K562 (cell line): ENCODE measurements at regions not wholly inside any gene's neighbourhood (a gene's known extent, or its start where the extent isn't known, plus 50 kb on each side); places are given as distances from the start of the nearest gene placed in this dataset.

Experiments used
- ATAC-seq: fragments of 200-7000 bp; cut with Tn5 transposase; 3 replicates; pipeline ENCODE4 v1.9.1; 2020; ENCODE audit warnings: moderate library complexity
- BruUV-seq: library from RNA; stranded (reverse); fragments of 400-500 nt; replicated peaks from 2 replicates; lab custom pipeline; 2021; lab: Mats Ljungman, UMichigan
- CTCF ChIA-PET: fragments of 300-600 bp; formaldehyde crosslinking; extraction: SDS; loops from one replicate; lab custom pipeline; 2021; ENCODE audit warnings: low intra/inter-chr PET ratio; lab: Yijun Ruan, JAX
- POLR2A ChIA-PET: fragments of 300-600, 350-650 bp; sonication (Branson Sonifier 250); formaldehyde crosslinking; extraction: SDS; loops from one replicate; lab custom pipeline; 2021; ENCODE audit warnings: antibody characterized with exemption, inconsistent platforms; lab: Yijun Ruan, JAX
- DNase-seq, 4 experiments: peaks; one replicate each; pipeline versions ENCODE4 v3.0.0 to v3.0.0-alpha.2; 2011 to 2018; ENCODE audit warnings: low spot score in 3 of 4, mixed read lengths in 3 of 4; ENCODE audit errors: extremely low read depth in 1 of 4
- FAIRE-seq: peaks from 2 replicates; lab custom pipeline; 2011; peaks lifted over from hg19 to GRCh38; lab: Jason Lieb, UNC
- H2AFZ ChIP-seq: 2 replicates; pipeline ENCODE4 v1.6.0; 2011; ENCODE audit warnings: low read depth, low read length, control low read depth, inconsistent platforms
- H3K27ac ChIP-seq: fragments of 200-600 bp; 3 replicates; pipeline ENCODE4 v1.8.0; 2011; ENCODE audit warnings: low read depth, mild to moderate bottlenecking, control low read depth, inconsistent platforms, low read length, moderate library complexity, mixed read lengths; ENCODE audit errors: extremely low read depth
- H3K27me3 ChIP-seq, 2 experiments: fragments of 300-600 bp in 1 of 2; 2 replicates in 1 of 2; 3 replicates in 1 of 2; pipeline versions ENCODE4 v1.6.0 to v1.8.0; 2011; ENCODE audit warnings: inconsistent platforms in 2 of 2, low read length in 2 of 2, mild to moderate bottlenecking in 1 of 2, mixed read lengths in 1 of 2, moderate library complexity in 1 of 2; ENCODE audit not compliant: control insufficient read depth in 2 of 2, insufficient read depth in 2 of 2
- H3K36me3 ChIP-seq: fragments of 300-600 bp; 3 replicates; pipeline ENCODE4 v1.8.0; 2011; ENCODE audit warnings: mild to moderate bottlenecking, low read length, inconsistent platforms; ENCODE audit not compliant: control insufficient read depth, insufficient read depth
- H3K4me1 ChIP-seq, 2 experiments: fragments of 200-600 bp in 1 of 2; replicated peaks in 1 of 2; 2 replicates in 1 of 2; 3 replicates in 1 of 2; pipeline versions ENCODE4 v1.5.1 to v1.8.0; 2011; ENCODE audit warnings: inconsistent platforms in 2 of 2, low read length in 2 of 2, mild to moderate bottlenecking in 1 of 2, mixed read lengths in 1 of 2, moderate library complexity in 1 of 2; ENCODE audit not compliant: control insufficient read depth in 2 of 2, insufficient read depth in 2 of 2
- H3K4me2 ChIP-seq: 2 replicates; pipeline ENCODE4 v1.6.1; 2011; ENCODE audit warnings: low read length, control low read depth, inconsistent platforms, mixed read lengths; ENCODE audit not compliant: insufficient read depth
- H3K4me3 ChIP-seq: fragments of 200-600 bp; sonication (generic), shearing (Covaris generic); 2 replicates; pipeline ENCODE4 v1.5.1; 2016; ENCODE audit warnings: control low read depth, inconsistent platforms
- H3K79me2 ChIP-seq: fragments of 200-600 bp; 3 replicates; pipeline ENCODE4 v1.8.0; 2011; ENCODE audit warnings: low read length, inconsistent platforms; ENCODE audit not compliant: control insufficient read depth, insufficient read depth
- H3K9ac ChIP-seq, 2 experiments: 2 replicates each; pipeline versions ENCODE4 v1.6.0 to v1.6.1; 2011; ENCODE audit warnings: low read depth in 2 of 2, low read length in 2 of 2, control low read depth in 1 of 2, inconsistent platforms in 1 of 2, mild to moderate bottlenecking in 1 of 2, mixed read lengths in 1 of 2; ENCODE audit not compliant: insufficient read depth in 1 of 2
- H3K9me1 ChIP-seq: one replicate; pipeline ENCODE4 v1.6.0; 2011; ENCODE audit warnings: inconsistent platforms, mild to moderate bottlenecking, low read length, moderate library complexity; ENCODE audit not compliant: control insufficient read depth, insufficient read depth
- H3K9me3 ChIP-seq: replicated peaks from 2 replicates; pipeline ENCODE4 v1.5.1; 2011; ENCODE audit warnings: low read depth, low read length, inconsistent platforms; ENCODE audit not compliant: control insufficient read depth, insufficient read depth
- H4K20me1 ChIP-seq: replicated peaks from 2 replicates; pipeline ENCODE4 v1.6.1; 2011; ENCODE audit warnings: low read length, inconsistent platforms, mixed read lengths; ENCODE audit not compliant: control insufficient read depth, insufficient read depth
- CC2D1A ChIP-seq: fragments of 450-650 bp; IDR thresholded peaks from 2 replicates; pipeline ENCODE4 v1.6.1; 2017; ENCODE audit warnings: mild to moderate bottlenecking
- DEAF1 ChIP-seq: fragments of 450-650 bp; formaldehyde crosslinking; IDR thresholded peaks from 2 replicates; pipeline ENCODE4 v1.4.0; 2020; ENCODE audit warnings: mild to moderate bottlenecking, moderate library complexity
- ELF1 ChIP-seq: fragments of 200-800 bp; sonication (Bioruptor generic); IDR thresholded peaks from 2 replicates; pipeline ENCODE4 v1.6.1; 2016; ENCODE audit warnings: missing genetic modification characterization, missing compliant biosample characterization
- FOXK2 ChIP-seq, 2 experiments: fragments of 450-650 bp; IDR thresholded peaks in 1 of 2; conservative IDR thresholded peaks in 1 of 2; 2 replicates each; pipeline ENCODE4 v1.6.1; 2016; ENCODE audit warnings: low read depth in 2 of 2, mild to moderate bottlenecking in 1 of 2
- IRF2 ChIP-seq: sonication (generic); formaldehyde crosslinking; IDR thresholded peaks from 2 replicates; pipeline ENCODE4 v1.8.1; 2022; ENCODE audit warnings: mild to moderate bottlenecking, missing genetic modification reagents
- PHB ChIP-seq: fragments of 250-450 bp; sonication (Bioruptor Pico); IDR thresholded peaks from 2 replicates; pipeline ENCODE4 v1.5.0; 2021
- RAD21 ChIP-seq, 2 experiments: fragments of 250-450 bp in 1 of 2; fragments of 450-650 bp in 1 of 2; sonication (Bioruptor Pico) in 1 of 2; formaldehyde crosslinking in 1 of 2; IDR thresholded peaks in 1 of 2; conservative IDR thresholded peaks in 1 of 2; 2 replicates each; pipeline versions ENCODE4 v1.4.0 to v1.8.0; 2020 to 2022; ENCODE audit warnings: mild to moderate bottlenecking in 2 of 2, moderate library complexity in 1 of 2
- RBM17 ChIP-seq: fragments of 200-400 bp; formaldehyde crosslinking; IDR thresholded peaks from 2 replicates; pipeline ENCODE4 v1.6.1; 2017; ENCODE audit warnings: low read depth, mild to moderate bottlenecking, low read length, borderline replicate concordance
- STAT5A ChIP-seq: IDR thresholded peaks from 2 replicates; pipeline ENCODE4 v1.6.1; 2012; ENCODE audit warnings: low read length, inconsistent platforms, borderline replicate concordance
- ZBTB34 ChIP-seq: fragments of 250-450 bp; sonication (Bioruptor Pico); IDR thresholded peaks from 2 replicates; pipeline ENCODE4 v1.8.0; 2021; ENCODE audit warnings: mild to moderate bottlenecking, moderate library complexity
- ZBTB8A ChIP-seq: fragments of 450-650 bp; IDR thresholded peaks from 2 replicates; pipeline ENCODE4 v1.6.1; 2018; ENCODE audit warnings: mild to moderate bottlenecking, moderate library complexity; ENCODE audit not compliant: partially characterized antibody
- ZNF408 ChIP-seq: fragments of 250-450 bp; sonication (Bioruptor Pico); IDR thresholded peaks from 2 replicates; pipeline ENCODE4 v1.4.0; 2020; ENCODE audit warnings: low read depth, mild to moderate bottlenecking, moderate library complexity
- WGBS: fragments of 100-300 bp; shearing (Covaris generic); methylation state at CpG from one replicate; pipeline ENCODE4 v1.1.6; 2016; ENCODE audit warnings: low coverage, mixed read lengths; ENCODE audit not compliant: insufficient coverage; ENCODE audit errors: missing lambda C conversion rate; 5-methylcytosine and 5-hydroxymethylcytosine counted together
- in situ Hi-C: fragments of 300-500 bp; cut with MboI; formaldehyde crosslinking; loops from 4 replicates; pipeline ENCODE4 v1.15.0; 2018; ENCODE audit warnings: inconsistent platforms, mixed read lengths
- intact Hi-C: fragments of 100-400 bp; cut with micrococcal nuclease; formaldehyde crosslinking; loops from 2 replicates; pipeline ENCODE4 v1.14.2; 2022
- TF ChIP-seq, protein P1 (sequence below): sonication (generic); formaldehyde crosslinking; IDR thresholded peaks from 2 replicates; pipeline ENCODE4 v1.5.0; 2020; ENCODE audit warnings: missing genetic modification reagents
- TF ChIP-seq, protein P2 (sequence below), 3 experiments: IDR thresholded peaks in 2 of 3; conservative IDR thresholded peaks in 1 of 3; 2 replicates each; pipeline ENCODE4 v1.5.1; 2011 to 2012; ENCODE audit warnings: low read length in 3 of 3, mild to moderate bottlenecking in 3 of 3, control low read depth in 2 of 3, improper control_type of control experiment in 1 of 3, inconsistent platforms in 1 of 3, low read depth in 1 of 3, mixed read lengths in 1 of 3, moderate library complexity in 1 of 3; ENCODE audit not compliant: insufficient read depth in 2 of 3
- TF ChIP-seq, protein P3 (sequence below): fragments of 200-800 bp; sonication (Bioruptor generic); IDR thresholded peaks from 2 replicates; pipeline ENCODE4 v1.6.1; 2017; ENCODE audit warnings: missing genetic modification characterization, missing compliant biosample characterization

DNA sequence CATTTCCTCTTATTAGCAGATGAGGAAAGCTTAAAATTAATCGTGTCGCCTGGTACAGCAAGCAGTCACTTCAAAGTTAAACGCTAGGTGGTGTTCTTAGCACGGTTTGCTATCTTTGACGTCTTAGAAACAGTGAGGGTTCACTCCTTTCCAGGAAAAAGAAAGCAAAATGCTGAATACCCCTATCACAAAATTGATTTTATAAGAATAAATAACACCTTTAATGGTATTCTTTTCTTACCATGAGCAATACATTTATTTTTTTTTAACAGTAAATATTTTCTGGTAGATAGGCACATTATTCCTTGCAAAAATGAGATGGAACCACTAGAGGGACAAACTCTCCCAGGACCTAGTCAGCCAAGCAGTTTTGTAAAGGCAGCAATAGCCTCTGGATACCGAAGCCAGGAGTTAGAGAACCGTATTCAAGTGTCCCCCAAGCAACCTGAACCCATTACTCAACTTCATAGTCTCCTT, 153.9 kb downstream of the KDR start:
- no peaks in the 10 kb centered on the region for H3K36me3 ChIP-seq
- ChIA-PET POLR2A (no interaction called here), CTCF (interaction anchor here (0.7 to 2.7 kb wide), 8 partner anchors 213 to 1829 kb away, joined by 3 to 22 read pairs (median 4); no protein-coding TSS in a partner anchor)
- no peaks in the 10 kb centered on the region for H3K79me2 ChIP-seq
- peak; percentile 37 to 51 (median 47) for DNase-seq
- H3K4me1 ChIP-seq = no peaks in the 10 kb centered on the region
- H3K27me3 ChIP-seq = no peaks in the 10 kb centered on the region
- H3K9me3 ChIP-seq = no peaks in the 10 kb centered on the region
- no peaks in the 10 kb centered on the region for H3K9me1 ChIP-seq
- ATAC-seq = peak; percentile 91
- H3K4me2 ChIP-seq = no peak overlapping the region
- FAIRE-seq = peak; percentile 86
- H3K9ac ChIP-seq = no peak overlapping the region
- WGBS = 0% methylated on average over 7 of the region's 7 CpGs
- no peak overlapping the region for H3K27ac ChIP-seq
- peak overlapping the region; percentile 0; the same call in 1 of the 2 replicates for H2AFZ ChIP-seq
- intact Hi-C loops (loop anchor here (1.0 to 5.0 kb wide), 2 partner anchors 350 to 766 kb away; no protein-coding TSS in a partner anchor), in situ Hi-C loops (no loop called here)
- H3K4me3 ChIP-seq = no peak overlapping the region
- no TSS peak for BruUV-seq
- no peaks in the 10 kb centered on the region for H4K20me1 ChIP-seq
- TF ChIP-seq ELF1 (tag) (no peak), STAT5A (no peak), RBM17 (no peak), FOXK2 (conservative IDR thresholded peaks at IDR 0.05 in 1 of 2, IDR thresholded peaks at IDR 0.05 in 1 of 2; ENCODE audit: low read depth in 2 of 2) (no peak), RAD21 (CRISPR knock-in tag; conservative IDR thresholded peaks at IDR 0.05 in 1 of 2, IDR thresholded peaks at IDR 0.05 in 1 of 2) (peak; percentile 73 to 76), CC2D1A (0 out of 2 replicates have a peak, but pooled peaks have one; percentile 25), ZBTB34 (CRISPR knock-in tag) (no peak), ZNF408 (no peak), PHB (CRISPR knock-in tag) (no peak), DEAF1 (CRISPR knock-in tag) (peak; percentile 66), ZBTB8A (no peak), IRF2 (CRISPR knock-in tag) (no peak)
- TF ChIP-seq, protein P1, sequence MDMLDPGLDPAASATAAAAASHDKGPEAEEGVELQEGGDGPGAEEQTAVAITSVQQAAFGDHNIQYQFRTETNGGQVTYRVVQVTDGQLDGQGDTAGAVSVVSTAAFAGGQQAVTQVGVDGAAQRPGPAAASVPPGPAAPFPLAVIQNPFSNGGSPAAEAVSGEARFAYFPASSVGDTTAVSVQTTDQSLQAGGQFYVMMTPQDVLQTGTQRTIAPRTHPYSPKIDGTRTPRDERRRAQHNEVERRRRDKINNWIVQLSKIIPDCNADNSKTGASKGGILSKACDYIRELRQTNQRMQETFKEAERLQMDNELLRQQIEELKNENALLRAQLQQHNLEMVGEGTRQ (CRISPR knock-in tag) = no peak
- TF ChIP-seq, protein P2, sequence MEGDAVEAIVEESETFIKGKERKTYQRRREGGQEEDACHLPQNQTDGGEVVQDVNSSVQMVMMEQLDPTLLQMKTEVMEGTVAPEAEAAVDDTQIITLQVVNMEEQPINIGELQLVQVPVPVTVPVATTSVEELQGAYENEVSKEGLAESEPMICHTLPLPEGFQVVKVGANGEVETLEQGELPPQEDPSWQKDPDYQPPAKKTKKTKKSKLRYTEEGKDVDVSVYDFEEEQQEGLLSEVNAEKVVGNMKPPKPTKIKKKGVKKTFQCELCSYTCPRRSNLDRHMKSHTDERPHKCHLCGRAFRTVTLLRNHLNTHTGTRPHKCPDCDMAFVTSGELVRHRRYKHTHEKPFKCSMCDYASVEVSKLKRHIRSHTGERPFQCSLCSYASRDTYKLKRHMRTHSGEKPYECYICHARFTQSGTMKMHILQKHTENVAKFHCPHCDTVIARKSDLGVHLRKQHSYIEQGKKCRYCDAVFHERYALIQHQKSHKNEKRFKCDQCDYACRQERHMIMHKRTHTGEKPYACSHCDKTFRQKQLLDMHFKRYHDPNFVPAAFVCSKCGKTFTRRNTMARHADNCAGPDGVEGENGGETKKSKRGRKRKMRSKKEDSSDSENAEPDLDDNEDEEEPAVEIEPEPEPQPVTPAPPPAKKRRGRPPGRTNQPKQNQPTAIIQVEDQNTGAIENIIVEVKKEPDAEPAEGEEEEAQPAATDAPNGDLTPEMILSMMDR (IDR thresholded peaks at IDR 0.05 in 2 of 3, conservative IDR thresholded peaks at IDR 0.05 in 1 of 3; ENCODE audit: insufficient read depth in 2 of 3, low read depth in 1 of 3, low read length in 3 of 3) = peak; percentile 67 to 80 (median 72)
- TF ChIP-seq, protein P3, sequence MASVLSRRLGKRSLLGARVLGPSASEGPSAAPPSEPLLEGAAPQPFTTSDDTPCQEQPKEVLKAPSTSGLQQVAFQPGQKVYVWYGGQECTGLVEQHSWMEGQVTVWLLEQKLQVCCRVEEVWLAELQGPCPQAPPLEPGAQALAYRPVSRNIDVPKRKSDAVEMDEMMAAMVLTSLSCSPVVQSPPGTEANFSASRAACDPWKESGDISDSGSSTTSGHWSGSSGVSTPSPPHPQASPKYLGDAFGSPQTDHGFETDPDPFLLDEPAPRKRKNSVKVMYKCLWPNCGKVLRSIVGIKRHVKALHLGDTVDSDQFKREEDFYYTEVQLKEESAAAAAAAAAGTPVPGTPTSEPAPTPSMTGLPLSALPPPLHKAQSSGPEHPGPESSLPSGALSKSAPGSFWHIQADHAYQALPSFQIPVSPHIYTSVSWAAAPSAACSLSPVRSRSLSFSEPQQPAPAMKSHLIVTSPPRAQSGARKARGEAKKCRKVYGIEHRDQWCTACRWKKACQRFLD (CRISPR knock-in tag) = no peak
